ENCODE measurements at regions not wholly inside any gene's neighbourhood (a gene's known extent, or its start where the extent isn't known, plus 50 kb on each side); places are given as distances from the start of the nearest gene placed in this dataset.
"Not testable (repeated sequence)": the region's sequence is repeated elsewhere in the genome, so short reads cannot be mapped to it uniquely, and the experiment has no call there.

DNA sequence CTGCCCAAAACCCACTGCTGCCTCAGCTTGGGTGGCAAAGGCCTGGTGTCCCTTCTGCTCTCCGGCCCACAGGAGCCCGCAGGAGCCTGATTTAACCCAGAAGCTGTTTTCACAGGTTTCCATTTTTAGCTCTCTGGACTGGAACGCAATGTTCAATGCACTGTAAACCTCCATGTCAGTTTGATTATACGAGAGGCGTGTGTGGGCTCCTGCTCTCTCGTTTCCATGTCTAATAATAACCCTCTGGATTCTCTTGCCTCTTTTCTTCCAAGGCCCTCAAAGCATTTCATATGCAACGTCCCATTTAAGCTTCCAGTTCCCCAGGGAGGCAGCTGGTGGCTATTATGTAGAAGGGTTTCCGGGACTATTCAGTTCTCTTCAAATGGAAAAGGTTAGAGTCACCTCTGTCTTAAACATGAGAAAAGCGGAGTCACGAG, 161.1 kb downstream of the SUDS3 start:
- DNase-seq = no peak

DNA sequence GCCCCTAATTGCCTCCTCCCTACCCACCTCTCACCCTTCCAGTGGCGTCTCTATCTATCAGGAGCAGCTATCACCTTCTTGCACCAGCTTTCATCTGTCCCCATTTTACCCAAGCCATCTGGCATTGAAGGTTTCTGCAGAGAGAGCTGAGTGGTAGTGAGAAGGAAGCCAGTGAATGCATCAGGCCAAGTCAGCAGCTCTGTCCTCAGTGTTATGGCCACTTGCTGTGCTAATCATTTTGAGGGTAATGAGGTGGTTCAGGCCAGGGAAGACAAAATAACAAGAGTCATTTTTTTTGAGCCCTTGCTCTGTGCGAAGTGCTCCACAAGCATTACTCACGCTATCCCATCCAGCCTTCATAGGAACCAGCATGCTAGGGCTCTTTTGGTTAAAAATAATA, 164.7 kb downstream of the SUDS3 start:
- no peak for DNase-seq

DNA sequence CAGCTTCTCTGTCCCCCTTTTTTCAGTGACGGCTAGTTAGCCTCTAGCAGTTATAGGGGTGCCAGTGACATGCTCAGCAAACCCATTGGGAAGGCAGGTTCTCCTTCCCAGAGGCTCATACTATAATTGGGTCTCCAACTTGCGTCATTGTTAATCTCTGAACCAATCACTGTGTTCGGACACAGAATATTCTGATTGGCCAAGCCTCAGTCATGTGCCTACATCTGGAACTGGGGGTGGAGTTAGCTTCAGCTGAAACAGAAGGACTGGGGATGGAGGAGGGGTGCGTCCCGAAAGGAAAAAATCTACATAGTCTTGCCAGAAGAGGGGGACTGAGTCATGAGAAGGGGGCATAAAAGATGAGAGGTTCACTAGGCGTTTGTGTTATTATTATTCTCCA, 165.6 kb downstream of the SUDS3 start:
- DNase-seq = no peak

DNA sequence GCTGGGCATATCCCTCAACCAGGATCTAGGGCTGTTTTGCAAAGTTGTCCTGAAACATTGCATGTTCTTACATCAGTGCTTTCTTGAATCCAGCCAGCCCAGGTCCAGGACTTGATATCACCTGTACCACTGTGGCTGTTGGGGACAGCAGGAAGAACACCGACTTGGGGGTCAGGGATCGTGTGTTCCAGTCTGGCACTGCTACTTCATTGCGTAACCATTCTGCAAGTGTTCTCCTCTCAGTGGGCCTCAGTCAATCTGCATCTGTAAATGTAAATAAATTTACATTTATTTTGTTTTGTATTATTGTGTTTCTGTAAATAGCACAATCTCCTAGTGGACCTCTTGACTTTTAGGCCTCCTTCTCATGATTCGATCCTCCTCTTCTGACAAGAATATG, 167.3 kb downstream of the SUDS3 start:
- no peak for DNase-seq

DNA sequence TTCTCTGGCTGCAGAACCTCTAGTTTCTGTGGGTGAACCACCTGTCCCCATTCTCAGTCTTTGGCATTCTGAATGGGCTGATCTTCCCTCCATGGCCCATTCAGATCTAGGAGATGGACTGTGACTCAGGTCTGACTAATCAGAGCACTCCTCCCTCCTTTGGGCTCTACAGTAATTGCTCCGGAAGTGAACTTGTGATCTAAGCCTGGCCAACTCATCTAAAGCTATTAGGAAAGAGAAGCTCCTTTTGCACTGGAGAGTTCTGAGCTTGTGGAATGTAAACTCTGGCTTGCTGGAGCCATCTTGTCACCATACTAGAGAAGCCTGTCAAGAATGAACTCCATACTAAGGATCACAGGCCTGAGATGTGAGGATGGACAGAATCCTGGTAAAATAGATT, 168.2 kb downstream of the SUDS3 start:
- DNase-seq = no peak

DNA sequence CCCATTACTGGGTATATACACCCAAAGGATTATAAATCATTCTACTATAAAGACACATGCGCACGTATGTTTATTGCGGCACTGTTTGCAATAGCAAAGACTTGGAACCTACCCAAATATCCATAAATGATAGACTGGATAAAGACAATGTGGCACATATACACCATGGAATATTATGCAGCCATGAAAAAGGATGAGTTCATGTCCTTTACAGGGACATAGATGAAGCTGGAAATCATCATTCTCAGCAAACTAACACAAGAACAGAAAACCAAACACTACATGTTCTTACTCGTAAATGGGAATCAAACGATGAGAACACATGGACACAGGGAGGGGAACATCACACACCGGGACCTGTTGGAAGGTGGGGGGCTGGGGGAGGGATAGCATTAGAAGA, 171.3 kb downstream of the SUDS3 start:
- not testable (repeated sequence) for DNase-seq

DNA sequence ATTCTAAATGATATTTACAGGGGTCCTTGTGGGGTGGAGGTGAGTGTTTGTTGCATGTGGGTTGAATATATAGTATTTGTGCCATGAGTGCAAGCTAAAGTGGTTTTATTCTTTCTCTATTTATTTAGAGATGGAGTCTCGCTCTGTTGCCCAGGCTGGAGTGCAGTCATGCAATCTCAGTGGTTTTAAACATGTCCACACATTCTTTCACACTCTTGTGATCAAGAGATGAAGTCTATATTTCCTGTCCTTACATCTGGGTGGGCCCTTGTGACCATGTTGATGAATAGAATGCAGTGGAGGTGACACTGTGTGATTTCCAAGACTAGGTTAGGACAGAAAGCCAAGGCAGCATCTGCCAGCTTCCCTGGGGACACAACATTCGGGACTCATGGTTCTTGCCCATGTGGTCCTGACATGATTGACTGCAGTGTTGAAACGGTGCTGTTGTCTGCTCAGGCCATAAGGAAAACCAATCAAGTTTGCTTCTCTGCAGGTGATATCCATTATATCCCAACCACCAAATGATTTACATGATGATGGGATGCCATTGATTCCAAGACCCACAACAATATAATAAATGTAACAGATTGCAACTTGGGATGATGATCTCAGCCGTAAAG, 172.6 kb downstream of the SUDS3 start:
- no peak for DNase-seq

DNA sequence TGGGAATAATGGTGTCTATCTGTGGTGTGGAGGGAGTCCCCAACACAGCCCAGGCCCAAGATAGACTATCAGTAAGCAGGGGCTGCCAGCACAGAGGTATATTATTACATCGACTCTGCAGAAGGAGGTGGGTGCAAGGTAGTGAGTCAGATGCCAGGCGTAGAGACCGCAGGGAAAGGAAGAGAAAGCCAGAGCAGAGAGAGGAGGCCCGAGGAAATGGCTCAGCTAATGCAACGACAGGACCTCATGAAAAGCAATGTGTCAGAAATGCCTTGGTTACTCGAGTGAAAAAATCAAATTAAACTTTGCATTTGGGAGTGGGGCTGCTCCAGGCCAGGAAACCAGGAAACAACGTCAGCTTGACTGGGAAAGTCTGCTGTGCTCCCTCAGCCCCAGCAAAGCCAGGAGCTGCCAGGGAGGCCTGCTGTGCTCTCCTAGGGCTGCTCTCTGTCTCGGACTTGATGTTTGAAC, 173.2 kb downstream of the SUDS3 start:
- DNase-seq = no peak

DNA sequence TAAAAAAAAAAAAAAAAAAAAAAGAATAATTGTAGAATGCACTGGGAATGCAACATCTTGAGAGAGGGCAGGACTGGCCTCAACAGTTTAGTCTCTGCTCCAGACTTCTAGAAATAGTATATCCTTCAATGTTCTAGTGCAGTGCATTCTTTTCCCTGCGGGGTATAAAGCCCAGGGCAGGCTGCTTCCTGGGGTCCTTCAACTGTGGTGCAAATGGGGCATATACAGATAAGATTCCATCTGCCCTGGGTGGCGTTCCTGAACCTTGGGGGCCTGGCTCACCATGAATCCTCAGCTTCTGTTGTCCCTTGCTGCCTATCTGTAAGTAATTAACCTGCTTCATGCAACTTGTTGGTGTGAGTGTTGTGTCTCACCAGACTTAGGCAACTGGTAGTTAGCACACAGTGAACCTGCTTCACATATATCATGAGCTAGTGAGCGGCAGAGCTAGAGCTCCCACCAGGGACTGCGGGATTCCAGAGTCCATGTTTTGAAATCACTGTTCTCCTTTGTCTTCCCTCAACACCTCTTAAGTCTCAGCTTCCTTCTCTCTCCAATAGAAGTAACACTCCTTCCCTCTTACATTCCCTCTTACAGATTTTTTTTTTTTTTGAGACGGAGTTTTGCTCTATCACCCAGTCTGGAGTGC, 177.6 kb downstream of the SUDS3 start:
- no peak for DNase-seq

DNA sequence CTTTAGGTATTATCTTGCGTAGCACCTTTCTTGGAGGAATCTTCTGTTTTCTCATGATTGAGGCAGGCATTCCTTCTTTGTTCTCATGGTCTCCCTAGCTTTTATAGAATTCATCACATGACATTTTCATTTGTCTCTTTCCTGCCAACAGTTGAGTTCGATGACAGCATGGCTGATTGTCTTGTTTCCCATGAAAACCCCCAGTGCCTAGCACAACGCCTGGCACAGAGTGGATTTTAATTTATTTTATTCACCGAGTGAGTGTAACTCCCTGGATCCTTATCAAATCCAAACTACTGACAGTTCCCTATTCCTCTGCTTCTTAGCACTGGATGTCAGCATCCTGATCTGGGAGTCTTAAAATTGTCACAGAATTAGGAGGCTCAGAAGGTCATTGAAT, 182.6 kb downstream of the SUDS3 start:
- no peak for DNase-seq

DNA sequence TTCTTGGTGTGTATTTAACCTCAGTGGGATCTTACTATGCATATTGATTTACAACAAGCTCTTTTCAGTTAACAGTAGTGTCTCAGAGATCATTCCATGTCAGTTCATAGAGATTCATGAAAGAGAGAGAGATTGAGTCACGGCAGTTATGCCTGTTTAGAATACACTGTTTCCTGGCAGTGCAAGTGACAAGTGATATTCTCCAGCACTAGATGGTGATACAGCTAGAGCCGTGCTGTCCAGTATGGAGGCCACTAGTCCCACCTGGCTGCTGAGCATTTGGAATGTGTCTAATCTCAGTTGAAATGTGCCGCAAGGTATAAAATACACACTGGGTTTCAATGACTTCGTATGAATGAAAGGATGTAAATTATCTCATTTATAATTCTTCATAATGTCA, 184.4 kb downstream of the SUDS3 start:
- DNase-seq = no peak

DNA sequence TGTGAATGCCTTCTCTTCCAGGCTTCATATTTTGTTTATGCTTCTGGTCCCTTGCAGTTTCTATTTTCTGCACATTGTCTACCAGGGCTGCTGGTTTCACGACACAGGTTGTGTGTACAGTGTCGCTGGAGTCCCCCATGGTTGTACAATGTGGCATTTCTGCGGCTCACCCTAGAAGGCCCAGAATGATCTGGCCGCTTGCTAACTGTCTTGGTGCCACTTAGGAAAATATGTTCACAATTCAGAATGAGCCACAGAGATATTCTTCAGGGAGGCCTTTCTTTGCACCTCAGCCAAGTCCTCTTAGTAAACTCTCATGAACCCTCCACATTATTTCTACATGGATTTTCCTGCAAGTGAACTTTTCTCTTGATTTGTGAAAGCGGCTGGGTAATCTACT, 195.4 kb downstream of the SUDS3 start:
- DNase-seq = no peak

DNA sequence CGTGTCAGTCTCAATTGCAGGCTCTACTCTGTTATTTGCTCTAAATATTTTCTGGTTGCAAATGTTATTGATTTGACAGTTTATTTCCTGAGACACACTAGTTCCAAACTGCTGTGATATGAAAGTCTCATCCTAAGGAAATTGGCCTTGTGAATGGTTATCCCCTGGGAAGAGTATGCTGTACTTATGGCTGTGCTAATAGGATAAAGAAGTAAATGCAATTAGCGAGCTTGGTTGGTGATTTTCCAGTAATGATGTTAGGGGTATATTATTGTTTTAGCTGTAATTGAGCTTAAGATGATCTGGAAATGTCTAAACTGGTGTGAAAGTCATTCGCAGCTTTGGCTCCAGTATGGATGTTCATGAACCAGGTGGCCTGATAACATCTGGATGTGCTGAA, 197.9 kb downstream of the SUDS3 start:
- DNase-seq = no peak

DNA sequence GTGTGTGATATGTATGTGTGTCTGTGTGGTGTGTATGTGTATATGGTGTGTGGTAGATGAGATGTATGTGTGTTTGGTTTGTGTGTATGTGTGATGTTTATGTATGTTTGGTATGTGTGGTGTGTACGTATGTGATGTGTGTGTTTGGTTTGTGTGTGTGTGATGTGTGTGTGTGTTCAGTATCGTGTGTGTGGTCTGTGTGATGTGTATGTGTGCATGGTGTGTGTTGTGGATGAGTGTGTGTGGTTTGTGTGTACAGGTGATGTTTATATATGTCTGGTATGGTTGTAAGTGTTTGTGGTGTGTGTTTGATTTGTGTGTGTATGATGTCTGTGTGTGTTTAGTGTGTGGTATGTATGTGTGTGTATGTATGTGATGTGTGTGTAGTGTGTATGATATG, 199.4 kb downstream of the SUDS3 start:
- DNase-seq = no peak

DNA sequence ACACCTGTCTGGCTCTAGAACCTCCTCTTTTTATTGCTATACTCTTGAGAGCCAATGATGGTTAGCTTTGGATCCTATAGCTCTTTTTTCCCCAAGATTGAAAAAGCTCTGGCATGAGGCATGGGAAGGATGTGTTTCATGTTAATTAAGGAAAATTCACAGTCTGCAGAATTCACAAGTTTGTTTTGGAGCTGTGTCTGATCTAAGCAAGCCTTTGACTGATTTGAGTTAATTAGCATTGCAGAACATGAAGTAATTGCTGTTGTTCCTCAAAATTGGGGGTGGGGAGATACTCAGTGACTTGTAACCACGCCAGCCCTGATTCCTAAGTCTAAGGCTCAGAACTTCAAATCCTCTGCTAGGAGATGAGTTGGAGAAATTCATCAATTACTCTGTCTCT, 205.0 kb downstream of the SUDS3 start:
- DNase-seq = no peak

DNA sequence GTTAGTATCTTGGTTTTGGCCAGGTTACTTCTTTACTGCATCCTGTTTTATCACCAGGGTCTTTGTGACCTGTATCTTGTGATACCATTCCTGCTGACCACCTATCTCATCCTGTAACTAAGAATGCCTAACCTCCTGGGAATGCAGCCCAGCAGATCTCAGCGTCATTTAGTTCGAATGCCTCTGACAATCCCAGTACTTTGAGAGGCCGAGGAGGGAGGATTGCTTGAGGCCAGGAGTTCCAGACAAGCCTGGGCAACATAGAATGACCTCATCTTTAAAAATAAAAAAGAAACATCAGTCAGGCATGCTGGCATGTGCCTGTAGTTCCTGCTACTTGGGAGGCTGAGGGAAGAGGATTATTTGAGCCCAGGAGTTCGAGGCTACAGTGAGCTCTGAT, 206.5 kb downstream of the SUDS3 start:
- no peak for DNase-seq

DNA sequence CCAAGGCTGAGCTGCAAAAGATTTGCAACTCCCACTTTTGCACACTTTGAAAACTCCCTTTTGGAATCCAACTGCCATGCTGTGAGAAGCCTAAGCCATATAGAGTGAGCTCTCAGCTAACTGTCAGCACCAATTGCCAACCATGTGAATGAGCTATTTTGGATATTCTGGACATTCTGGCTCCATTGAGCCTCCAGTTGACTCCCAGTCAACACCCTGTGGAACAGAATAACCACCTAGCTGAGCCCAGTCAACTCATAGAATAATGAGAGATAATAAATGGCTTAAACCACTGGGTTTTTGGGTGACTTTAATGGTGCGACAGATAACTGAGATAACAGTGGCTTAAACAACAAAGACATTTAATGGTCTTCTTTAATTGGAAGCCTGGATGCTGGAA, 210.1 kb downstream of the SUDS3 start:
- DNase-seq = no peak

DNA sequence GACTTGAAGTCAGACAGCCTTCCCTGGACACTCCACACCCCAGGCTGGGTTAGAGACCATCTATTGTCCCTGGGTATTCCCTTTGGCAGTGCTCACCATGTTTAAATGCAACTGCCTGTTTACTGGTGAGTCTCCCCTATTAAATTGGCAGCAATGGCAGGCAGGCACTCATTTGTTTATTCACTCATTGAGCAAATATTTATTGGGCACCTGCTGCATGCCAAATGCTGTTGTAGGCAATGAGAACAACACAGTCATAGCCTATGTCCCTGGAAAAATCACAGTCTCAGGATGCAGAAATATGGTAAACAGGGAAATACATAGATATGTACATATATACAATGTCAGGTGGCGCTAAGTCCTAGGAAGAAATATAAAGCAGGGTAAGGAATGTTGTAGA, 212.8 kb downstream of the SUDS3 start:
- DNase-seq = no peak

DNA sequence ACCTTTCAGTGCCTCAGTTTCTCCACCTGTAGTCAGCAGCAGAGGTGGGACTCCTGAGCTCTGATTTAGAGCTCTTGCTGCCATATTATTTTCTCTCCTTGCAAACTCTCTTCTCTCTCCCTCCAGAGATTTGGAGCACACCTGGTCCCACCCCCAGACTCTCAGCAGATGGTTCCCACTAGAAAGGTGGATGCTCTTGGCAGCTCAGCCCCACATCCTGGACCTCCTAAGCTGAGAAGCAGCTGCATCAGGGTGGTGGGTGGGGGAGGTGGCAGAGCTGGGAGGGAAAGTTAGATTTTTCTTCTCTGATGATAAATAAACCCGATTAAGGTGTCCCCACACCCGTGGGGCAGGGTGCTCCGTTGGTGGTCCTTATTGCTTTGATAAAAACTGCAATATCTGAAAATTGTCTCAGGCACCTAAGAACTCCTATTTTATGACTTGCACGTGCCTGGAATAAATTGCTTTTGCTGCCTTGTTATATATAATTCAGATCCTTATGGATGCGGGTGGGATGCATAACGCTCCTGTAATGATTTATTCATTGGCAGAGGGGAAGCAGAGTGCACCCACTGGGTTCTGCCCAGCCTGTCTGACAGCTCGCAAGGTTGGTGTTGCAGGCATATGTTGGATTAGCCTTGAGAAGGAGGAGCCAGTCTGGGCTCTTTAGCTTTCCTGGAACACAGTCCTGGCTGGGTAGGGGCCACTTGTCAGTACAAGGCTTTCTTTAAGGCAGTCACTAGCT, 214.2 kb downstream of the SUDS3 start:
- DNase-seq = no peak

DNA sequence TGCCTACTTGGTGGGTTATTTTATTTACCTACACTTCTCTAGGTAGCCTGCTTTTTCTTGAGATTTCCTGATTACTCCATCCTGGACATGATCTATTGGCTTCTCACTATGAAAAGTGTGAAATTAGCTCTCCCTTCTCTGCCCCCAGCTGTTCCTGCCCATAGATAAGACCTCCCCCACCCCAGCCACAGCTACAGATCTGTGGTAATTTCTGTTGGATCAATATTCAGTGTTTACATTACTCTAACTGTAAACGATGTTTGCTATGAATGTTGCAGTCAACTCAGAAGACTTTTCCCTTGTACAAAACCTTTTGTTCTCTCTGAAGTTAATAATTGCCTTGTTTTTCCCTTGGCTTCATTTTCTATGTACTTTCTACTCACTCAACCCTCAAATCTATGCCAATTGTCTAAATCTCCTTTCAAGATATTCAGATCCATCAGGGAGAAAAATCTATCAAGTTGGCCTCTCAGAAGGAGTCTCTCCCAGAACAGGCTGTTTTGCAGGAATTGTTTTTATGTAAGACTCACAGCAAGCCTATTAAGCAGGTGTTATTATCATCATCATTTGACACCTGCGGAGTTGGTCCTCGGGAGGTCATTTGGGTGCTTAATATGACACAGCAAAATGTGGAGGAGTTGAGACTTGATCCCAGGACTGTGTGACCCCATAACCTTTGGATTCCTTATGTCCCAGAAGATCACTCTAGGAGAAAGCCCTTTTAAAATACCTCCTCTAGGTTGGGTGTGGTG, 227.4 kb downstream of the SUDS3 start:
- no peak for DNase-seq

DNA sequence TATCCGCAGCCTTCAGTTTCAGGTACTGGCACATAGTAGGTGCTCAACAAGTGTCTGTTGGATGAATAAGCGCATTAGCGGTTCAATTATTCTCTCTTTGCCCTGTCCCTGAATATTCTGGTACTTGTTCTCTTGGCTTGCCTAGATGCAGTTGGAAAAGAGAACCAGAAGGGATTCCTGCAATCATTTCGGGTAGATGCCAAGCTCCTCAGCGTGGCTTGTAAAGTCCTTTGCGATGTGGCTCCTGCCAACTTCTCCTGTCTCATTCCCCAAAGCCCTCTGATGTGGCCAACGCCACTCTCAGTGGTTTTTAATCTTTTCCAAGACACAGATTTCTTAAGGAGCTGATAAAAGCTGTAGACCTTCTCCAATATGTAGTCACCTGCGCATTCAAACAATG, 230.3 kb downstream of the SUDS3 start:
- DNase-seq = no peak

DNA sequence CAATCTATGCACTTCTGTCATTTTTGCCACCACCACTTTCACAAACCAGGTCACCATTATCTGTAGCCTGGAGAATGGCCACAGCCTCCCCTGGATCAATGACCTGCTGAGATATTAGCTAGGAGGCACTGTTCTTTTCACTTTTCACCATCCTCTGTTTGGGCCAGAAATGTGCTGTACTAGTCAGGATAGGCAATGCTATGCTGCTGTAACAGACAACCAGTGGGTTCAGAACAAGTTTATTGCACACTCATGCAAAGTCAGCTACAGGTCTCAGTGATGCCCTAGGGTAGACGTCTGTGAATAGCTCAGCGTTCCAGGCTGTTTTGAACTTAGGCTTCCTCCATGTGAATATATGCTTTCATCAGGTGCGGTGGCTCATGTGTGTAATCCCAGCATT, 231.5 kb downstream of the SUDS3 start:
- DNase-seq = no peak

DNA sequence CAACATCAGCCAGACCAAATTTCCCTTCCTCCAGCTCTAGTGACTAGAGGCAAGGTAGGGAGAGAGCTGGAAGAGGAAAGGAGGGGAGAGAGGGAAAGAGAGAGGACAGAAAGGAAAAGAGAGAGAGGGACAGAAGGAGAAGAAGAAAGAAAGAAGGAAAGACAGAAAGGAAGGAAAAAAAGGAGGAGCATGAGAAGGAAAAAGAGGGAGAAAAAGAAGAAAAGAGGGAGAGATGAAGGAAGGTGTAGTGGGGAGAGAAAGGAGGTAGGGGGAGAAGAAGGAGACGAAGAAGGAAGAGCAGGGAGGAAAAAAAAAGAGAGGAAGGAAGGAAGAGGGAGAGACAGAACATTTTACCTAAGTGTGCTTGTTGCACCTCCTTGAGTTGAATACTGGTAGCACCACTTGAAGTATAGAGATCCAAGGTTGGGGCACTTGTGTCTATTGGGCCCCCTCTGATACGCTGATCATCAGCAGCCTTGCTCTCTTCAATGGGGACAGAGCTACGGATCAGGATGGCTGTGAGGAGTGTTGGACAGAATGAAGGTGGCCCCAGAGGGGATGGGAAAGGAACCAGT, 232.5 kb downstream of the SUDS3 start:
- no peak for DNase-seq

Measured in RPMI8226 (cell line).